Smooth muscle cell (in vitro differentiated cells): ENCODE measurements at regions not wholly inside any gene's neighbourhood (a gene's known extent, or its start where the extent isn't known, plus 50 kb on each side); places are given as distances from the start of the nearest gene placed in this dataset.

ENCODE experiments used
- DNase-seq: peaks from one replicate; lab custom pipeline; 2025; ENCODE audit not compliant: unreplicated experiment; lab: John Stamatoyannopoulos, UW
- H2AFZ ChIP-seq: fragments of 200-600 bp; sonication (generic); 2 replicates; pipeline ENCODE4 v1.6.0; 2016; ENCODE audit warnings: antibody characterized with exemption, low read depth, mild to moderate bottlenecking
- H3F3A ChIP-seq: fragments of 200-600 bp; sonication (generic); 2 replicates; pipeline ENCODE4 v1.6.0; 2017; ENCODE audit warnings: antibody characterized with exemption, low read depth
- H3K27ac ChIP-seq: fragments of 200-600 bp; sonication (generic); 2 replicates; pipeline ENCODE4 v1.5.1; 2016; ENCODE audit warnings: low read depth, mild to moderate bottlenecking
- H3K27me3 ChIP-seq: fragments of 200-600 bp; sonication (generic); 2 replicates; pipeline ENCODE4 v1.6.1; 2016; ENCODE audit warnings: low read depth, mild to moderate bottlenecking
- H3K36me3 ChIP-seq: fragments of 200-600 bp; sonication (generic); 2 replicates; pipeline ENCODE4 v1.5.1; 2016; ENCODE audit warnings: low read depth
- H3K4me1 ChIP-seq: fragments of 200-600 bp; sonication (generic); 2 replicates; pipeline ENCODE4 v1.5.1; 2016; ENCODE audit warnings: low read depth
- H3K4me2 ChIP-seq: fragments of 200-600 bp; sonication (generic); 2 replicates; pipeline ENCODE4 v1.6.0; 2016; ENCODE audit warnings: mild to moderate bottlenecking
- H3K4me3 ChIP-seq: fragments of 200-600 bp; sonication (generic); 2 replicates; pipeline ENCODE4 v1.5.1; 2016; ENCODE audit warnings: mild to moderate bottlenecking
- H3K79me2 ChIP-seq: fragments of 200-600 bp; sonication (generic); 2 replicates; pipeline ENCODE4 v1.6.0; 2016; ENCODE audit warnings: low read depth, mild to moderate bottlenecking
- H3K9ac ChIP-seq: fragments of 200-600 bp; sonication (generic); 2 replicates; pipeline ENCODE4 v1.6.0; 2016; ENCODE audit warnings: low read depth
- H3K9me3 ChIP-seq: fragments of 200-600 bp; sonication (generic); replicated peaks from 2 replicates; pipeline ENCODE4 v1.5.1; 2016; ENCODE audit warnings: low read depth
- H4K20me1 ChIP-seq: fragments of 200-600 bp; sonication (generic); 2 replicates; pipeline ENCODE4 v1.6.0; 2016; ENCODE audit warnings: low read depth
- CTCF ChIP-seq: fragments of 200-600 bp; sonication (generic); IDR thresholded peaks from 2 replicates; pipeline ENCODE4 v1.5.1; 2017; ENCODE audit warnings: borderline replicate concordance, mild to moderate bottlenecking, antibody characterized with exemption; ENCODE audit not compliant: insufficient read depth, poor library complexity, severe bottlenecking
- WGBS: methylation state at CpG from one replicate; pipeline ENCODE4 v1.1.7; 2016; ENCODE audit warnings: low lambda C conversion rate; 5-methylcytosine and 5-hydroxymethylcytosine counted together

- no peak for TF ChIP-seq CTCF
- H3F3A ChIP-seq = no peaks in the 10 kb centered on the region
These were observed 517.2 kb upstream of the CDH6 start for GRCh38 chr5:30676223-30676840.

GRCh38 chr5:30667293-30667692, 526.2 kb upstream of the CDH6 start:
- no peaks in the 10 kb centered on the region for H3K4me1 ChIP-seq
- no peaks in the 10 kb centered on the region for H4K20me1 ChIP-seq
- no peak for TF ChIP-seq CTCF
- H3K4me3 ChIP-seq = no peak overlapping the region
- no peaks in the 10 kb centered on the region for H3K36me3 ChIP-seq
- WGBS = 68% methylated on average over 1 of the region's 1 CpG
- no peak overlapping the region for H2AFZ ChIP-seq
- H3K9me3 ChIP-seq = no peaks in the 10 kb centered on the region
- no peaks in the 10 kb centered on the region for H3K27me3 ChIP-seq
- no peaks in the 10 kb centered on the region for H3K79me2 ChIP-seq
- no peak overlapping the region for H3K4me2 ChIP-seq
- H3K9ac ChIP-seq = no peak overlapping the region
- no peaks in the 10 kb centered on the region for H3F3A ChIP-seq
- no peak for DNase-seq
- H3K27ac ChIP-seq = no peak overlapping the region

More at GRCh38 chr5:30676223-30676840, 517.2 kb upstream of the CDH6 start:
- Histone ChIP-seq H3K9ac (no peak overlapping the region), H3K27ac (no peak overlapping the region), H3K4me2 (no peak overlapping the region), H3K27me3 (no peaks in the 10 kb centered on the region), H3K79me2 (no peaks in the 10 kb centered on the region), H3K9me3 (no peaks in the 10 kb centered on the region), H4K20me1 (no peaks in the 10 kb centered on the region), H3K4me3 (no peak overlapping the region), H3K36me3 (no peaks in the 10 kb centered on the region), H3K4me1 (no peaks in the 10 kb centered on the region), H2AFZ (no peak overlapping the region)
- DNase-seq = no peak
- WGBS = 81% methylated on average over 1 of the region's 1 CpG

- no peak for DNase-seq
- Histone ChIP-seq H3K4me3 (no peak overlapping the region), H3K36me3 (no peaks in the 10 kb centered on the region), H3K27ac (no peak overlapping the region), H2AFZ (no peak overlapping the region), H3K4me1 (no peaks in the 10 kb centered on the region), H3K9me3 (no peaks in the 10 kb centered on the region), H3K27me3 (no peaks in the 10 kb centered on the region), H4K20me1 (no peaks in the 10 kb centered on the region), H3K9ac (no peak overlapping the region), H3F3A (no peaks in the 10 kb centered on the region), H3K4me2 (no peak overlapping the region), H3K79me2 (no peaks in the 10 kb centered on the region)
- WGBS = 94% methylated on average over 2 of the region's 2 CpGs
- TF ChIP-seq CTCF = no peak
These were observed 530.0 kb upstream of the CDH6 start for GRCh38 chr5:30663536-30663935.

- no peak for TF ChIP-seq CTCF
- no peak overlapping the region for H3K27ac ChIP-seq
- no peak for DNase-seq
These were observed 531.1 kb upstream of the CDH6 start for GRCh38 chr5:30662373-30662772.

More at GRCh38 chr5:30662373-30662772, 531.1 kb upstream of the CDH6 start:
- Histone ChIP-seq H3K9me3 (no peaks in the 10 kb centered on the region), H4K20me1 (no peaks in the 10 kb centered on the region), H2AFZ (no peak overlapping the region), H3K79me2 (no peaks in the 10 kb centered on the region), H3K36me3 (no peaks in the 10 kb centered on the region), H3K9ac (no peak overlapping the region), H3K27me3 (no peaks in the 10 kb centered on the region), H3F3A (no peaks in the 10 kb centered on the region), H3K4me1 (no peaks in the 10 kb centered on the region), H3K4me3 (no peak overlapping the region), H3K4me2 (no peak overlapping the region)
